ENCODE measurements at regions not wholly inside any gene's neighbourhood (a gene's known extent, or its start where the extent isn't known, plus 50 kb on each side); places are given as distances from the start of the nearest gene placed in this dataset.

GRCh38 chr11:121890946-121891515, 225.0 kb downstream of the BLID start:
- Histone ChIP-seq H3K4me3 (no peak overlapping the region), H3K36me3 (ENCODE audit: low read depth) (no peaks in the 10 kb centered on the region), H3K4me1 (ENCODE audit: low read depth) (no peaks in the 10 kb centered on the region), H3K9me3 (no peaks in the 10 kb centered on the region)
- intact Hi-C loops (cut with DNase I, micrococcal nuclease) = no loop called here
- DNase-seq = no peak
- ATAC-seq = no peak
- TF ChIP-seq CTCF (IDR thresholded peaks at IDR 0.05) = no peak

- ATAC-seq (no peak), DNase-seq (no peak)
- H3K4me1 ChIP-seq (ENCODE audit: low read depth) = no peaks in the 10 kb centered on the region
- no peak for TF ChIP-seq CTCF (IDR thresholded peaks at IDR 0.05)
- intact Hi-C loops (cut with DNase I, micrococcal nuclease) = no loop called here
- no peak overlapping the region for H3K4me3 ChIP-seq
- H3K36me3 ChIP-seq (ENCODE audit: low read depth) = no peaks in the 10 kb centered on the region
- no peaks in the 10 kb centered on the region for H3K9me3 ChIP-seq
Observed at GRCh38 chr11:121890377-121890776, 225.6 kb downstream of the BLID start.

- intact Hi-C loops (cut with DNase I, micrococcal nuclease) = no loop called here
- Histone ChIP-seq H3K4me1 (ENCODE audit: low read depth) (no peaks in the 10 kb centered on the region), H3K4me3 (no peak overlapping the region), H3K9me3 (no peaks in the 10 kb centered on the region), H3K36me3 (ENCODE audit: low read depth) (no peaks in the 10 kb centered on the region)
- DNase-seq (no peak), ATAC-seq (no peak)
- no peak for TF ChIP-seq CTCF (IDR thresholded peaks at IDR 0.05)
Observed at GRCh38 chr11:121889931-121890330, 226.1 kb downstream of the BLID start.

- no peaks in the 10 kb centered on the region for H3K36me3 ChIP-seq (ENCODE audit: low read depth)
- no peaks in the 10 kb centered on the region for H3K9me3 ChIP-seq
- intact Hi-C loops (cut with DNase I, micrococcal nuclease) = no loop called here
- ATAC-seq (no peak), DNase-seq (no peak)
- H3K4me3 ChIP-seq = no peak overlapping the region
- TF ChIP-seq CTCF (IDR thresholded peaks at IDR 0.05) = no peak
- H3K4me1 ChIP-seq (ENCODE audit: low read depth) = no peaks in the 10 kb centered on the region
Observed at GRCh38 chr11:121889186-121889585, 226.8 kb downstream of the BLID start.

GRCh38 chr11:121887976-121888557, 227.9 kb downstream of the BLID start:
- Histone ChIP-seq H3K4me1 (ENCODE audit: low read depth) (no peaks in the 10 kb centered on the region), H3K9me3 (no peaks in the 10 kb centered on the region), H3K4me3 (no peak overlapping the region), H3K36me3 (ENCODE audit: low read depth) (no peaks in the 10 kb centered on the region)
- TF ChIP-seq CTCF (IDR thresholded peaks at IDR 0.05) = no peak
- intact Hi-C loops (cut with DNase I, micrococcal nuclease) = no loop called here
- no peak for DNase-seq
- ATAC-seq = no peak

GRCh38 chr11:121887569-121887968, 228.4 kb downstream of the BLID start:
- no peak for DNase-seq
- Histone ChIP-seq H3K9me3 (no peaks in the 10 kb centered on the region), H3K4me1 (ENCODE audit: low read depth) (no peaks in the 10 kb centered on the region), H3K36me3 (ENCODE audit: low read depth) (no peaks in the 10 kb centered on the region), H3K4me3 (no peak overlapping the region)
- TF ChIP-seq CTCF (IDR thresholded peaks at IDR 0.05) = no peak
- peak; percentile 26 for ATAC-seq
- intact Hi-C loops (cut with DNase I, micrococcal nuclease) = no loop called here

All from mucosa of descending colon (tissue), 3 donors.